NCI-H2081 (cell line): ENCODE measurements at regions not wholly inside any gene's neighbourhood (a gene's known extent, or its start where the extent isn't known, plus 50 kb on each side); places are given as distances from the start of the nearest gene placed in this dataset.
A peak's percentile ranks its signal among the peaks of the same experiment; 100 is the strongest.
"Not testable (repeated sequence)": the region's sequence is repeated elsewhere in the genome, so short reads cannot be mapped to it uniquely, and the experiment has no call there.

Experiments used
- DNase-seq, 2 experiments: peaks; one replicate each; lab custom pipeline; 2025; lab: John Stamatoyannopoulos, UW

GRCh38 chr6:102126488-102126887, 733.0 kb downstream of the GRIK2 start:
- no peak for DNase-seq

GRCh38 chr6:102127253-102127652, 733.7 kb downstream of the GRIK2 start:
- DNase-seq = no peak

DNA sequence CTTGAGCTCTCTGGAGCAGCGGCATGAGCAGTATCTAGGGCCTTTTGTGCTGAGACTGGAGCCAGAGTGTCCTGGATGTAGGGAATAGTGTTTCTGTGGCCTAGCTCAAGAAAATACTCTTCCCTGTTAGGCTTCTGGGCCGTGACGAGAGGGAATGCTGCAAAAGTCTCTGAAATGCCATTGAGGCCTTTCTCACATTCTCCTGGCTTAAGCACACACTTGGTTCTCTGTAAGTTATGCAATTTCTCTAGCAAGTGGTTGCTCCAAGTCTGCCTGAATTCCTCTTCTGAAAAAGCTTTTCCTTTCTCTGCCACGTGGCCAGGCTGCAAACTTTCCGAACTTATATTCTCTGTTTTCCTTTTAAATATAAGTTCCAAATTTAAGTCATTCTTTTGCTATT, 744.4 kb downstream of the GRIK2 start:
- no peak for DNase-seq

GRCh38 chr6:102149191-102149590, 755.7 kb downstream of the GRIK2 start:
- no peak for DNase-seq

GRCh38 chr6:102150549-102150948, 757.0 kb downstream of the GRIK2 start:
- DNase-seq = no peak

DNA sequence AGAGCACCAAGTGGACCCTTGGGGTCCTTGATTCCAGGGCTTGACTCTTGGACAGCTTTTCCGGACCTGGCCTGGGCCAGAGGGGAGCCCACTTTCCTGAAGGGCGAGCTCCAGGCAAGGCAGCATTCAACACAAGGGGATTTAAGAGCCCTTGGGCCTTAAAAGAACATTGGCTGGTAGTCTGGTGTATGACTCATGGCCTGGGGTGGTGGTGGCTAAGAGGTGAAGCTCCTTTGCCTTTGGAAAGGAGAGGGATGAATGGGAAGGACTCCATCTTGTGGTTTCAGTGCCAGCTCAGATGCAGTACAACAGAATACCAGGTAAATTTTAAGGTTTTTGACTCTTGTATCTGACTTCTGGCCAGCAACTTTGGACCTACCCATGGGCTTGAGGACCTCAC, 760.7 kb downstream of the GRIK2 start:
- no peak for DNase-seq

- DNase-seq = no peak
Measured at GRCh38 chr6:102154874-102155273, 761.4 kb downstream of the GRIK2 start.

DNA sequence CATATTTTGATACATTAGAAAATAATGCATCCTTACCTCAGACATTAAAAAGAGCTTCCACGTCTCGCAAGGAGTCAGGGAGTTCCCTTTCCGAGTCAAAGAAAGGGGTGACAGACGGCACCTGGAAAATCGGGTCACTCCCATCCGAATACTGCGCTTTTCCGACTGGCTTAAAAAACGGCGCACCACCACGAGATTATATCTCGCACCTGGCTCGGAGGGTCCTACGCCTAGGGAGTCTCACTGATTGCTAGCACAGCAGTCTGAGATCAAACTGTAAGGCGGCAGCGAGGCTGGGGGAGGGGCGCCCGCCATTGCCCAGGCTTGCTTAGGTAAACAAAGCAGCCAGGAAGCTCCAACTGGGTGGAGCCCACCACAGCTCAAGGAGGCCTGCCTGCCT, 776.3 kb downstream of the GRIK2 start:
- not testable (repeated sequence) for DNase-seq

DNA sequence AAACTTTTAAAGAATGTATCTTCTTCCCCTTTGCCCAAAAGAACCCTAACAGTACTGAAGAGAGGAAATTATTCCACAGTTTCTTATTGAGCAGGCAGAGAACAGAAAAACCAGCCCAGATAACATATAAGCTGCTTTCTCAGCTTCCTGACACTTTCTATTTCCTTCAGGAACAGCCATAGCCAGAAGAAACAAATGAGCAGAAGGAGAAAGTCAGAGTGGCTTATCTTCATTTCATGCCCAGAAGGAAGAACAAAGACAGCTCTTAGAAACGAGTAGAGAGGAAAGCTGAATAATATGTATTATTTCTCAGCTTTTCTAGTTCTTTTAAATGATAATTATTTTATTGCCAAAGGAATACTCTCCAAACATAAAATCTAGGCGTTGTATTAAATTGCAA, 793.7 kb downstream of the GRIK2 start:
- DNase-seq = no peak

GRCh38 chr6:102195311-102195710, 801.8 kb downstream of the GRIK2 start:
- DNase-seq = no peak

- DNase-seq = no peak
Measured at GRCh38 chr6:102197211-102197610, 803.7 kb downstream of the GRIK2 start.

GRCh38 chr6:102204351-102204750, 810.8 kb downstream of the GRIK2 start:
- DNase-seq = peak in 1 of 2 experiments; percentile 13

GRCh38 chr6:102215425-102215824, 821.9 kb downstream of the GRIK2 start:
- no peak for DNase-seq

DNA sequence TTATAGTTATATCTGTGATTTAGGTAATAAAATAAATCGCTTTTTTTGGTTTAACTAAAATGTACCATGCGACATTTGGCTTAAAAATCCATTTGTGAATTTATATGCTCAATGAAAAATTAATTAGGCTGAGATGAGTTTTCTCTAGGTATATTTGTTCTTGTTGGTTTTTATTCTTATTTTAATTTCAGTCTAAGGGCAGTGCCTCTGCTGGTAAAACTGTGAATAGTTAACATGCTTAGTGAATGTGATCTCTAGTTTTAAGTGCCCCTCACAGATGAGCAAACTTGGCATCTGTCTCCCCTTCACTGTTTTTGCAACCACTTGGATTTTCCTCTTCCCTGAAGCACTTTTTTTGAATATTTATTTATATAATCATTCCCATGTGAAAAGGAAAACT, 822.7 kb downstream of the GRIK2 start:
- DNase-seq = no peak

DNA sequence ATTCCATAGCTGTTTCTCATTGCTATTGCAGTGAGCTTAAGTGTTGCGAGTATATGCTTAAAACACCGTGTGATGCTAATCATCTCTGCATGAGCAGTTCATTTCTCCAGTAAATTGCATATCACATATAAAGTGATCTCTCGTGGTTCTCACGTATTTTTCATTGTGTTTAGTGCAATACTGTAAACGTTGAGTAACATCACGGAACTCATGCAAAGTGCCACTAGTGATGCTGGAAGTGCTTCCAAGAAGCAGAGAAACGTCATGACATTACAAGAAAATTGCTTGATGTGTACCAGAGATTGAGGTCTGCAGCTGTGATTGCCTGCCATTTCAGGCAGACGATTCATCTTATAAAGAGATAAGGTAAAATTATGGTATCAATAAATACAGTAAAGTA, 830.4 kb downstream of the GRIK2 start:
- no peak for DNase-seq

DNA sequence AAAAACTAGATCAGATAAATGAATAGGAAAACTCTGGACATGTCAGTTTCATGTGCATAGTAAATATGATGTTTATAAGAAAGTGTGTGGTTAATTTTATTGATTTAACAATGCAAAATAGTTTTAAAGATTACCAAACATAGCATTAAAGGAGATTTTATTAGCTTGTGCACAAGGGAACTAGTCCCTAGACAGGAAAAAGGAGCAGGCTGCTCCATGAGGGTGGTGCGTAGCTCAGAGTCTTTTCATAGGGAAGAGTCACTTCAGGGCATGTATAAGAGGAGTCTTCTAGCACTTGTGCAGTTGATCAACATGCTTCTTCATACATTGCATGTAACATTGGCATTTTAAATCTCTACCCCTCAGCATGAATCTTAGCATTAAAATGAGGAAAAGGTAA, 835.8 kb downstream of the GRIK2 start:
- no peak for DNase-seq
